KOPT-K1 (cell line): ENCODE measurements at regions not wholly inside any gene's neighbourhood (a gene's known extent, or its start where the extent isn't known, plus 50 kb on each side); places are given as distances from the start of the nearest gene placed in this dataset.
"Not testable (repeated sequence)": the region's sequence is repeated elsewhere in the genome, so short reads cannot be mapped to it uniquely, and the experiment has no call there.

Experiments used
- H3K27ac ChIP-seq: fragments of 200-600 bp; sonication (generic); 2 replicates; pipeline ENCODE4 v1.5.1; 2016; ENCODE audit warnings: antibody characterized with exemption, mild to moderate bottlenecking, low read depth, low read length; ENCODE audit not compliant: poor library complexity, severe bottlenecking
- H3K36me3 ChIP-seq: fragments of 200-600 bp; sonication (generic); 2 replicates; pipeline ENCODE4 v1.5.1; 2017; ENCODE audit warnings: antibody characterized with exemption, mild to moderate bottlenecking, low read length, moderate library complexity; ENCODE audit not compliant: insufficient read depth
- H3K9me3 ChIP-seq: fragments of 200-600 bp; sonication (generic); 2 replicates; pipeline ENCODE4 v1.5.1; 2017; ENCODE audit warnings: antibody characterized with exemption, low read length, mild to moderate bottlenecking; ENCODE audit not compliant: insufficient read depth, poor library complexity, severe bottlenecking

DNA sequence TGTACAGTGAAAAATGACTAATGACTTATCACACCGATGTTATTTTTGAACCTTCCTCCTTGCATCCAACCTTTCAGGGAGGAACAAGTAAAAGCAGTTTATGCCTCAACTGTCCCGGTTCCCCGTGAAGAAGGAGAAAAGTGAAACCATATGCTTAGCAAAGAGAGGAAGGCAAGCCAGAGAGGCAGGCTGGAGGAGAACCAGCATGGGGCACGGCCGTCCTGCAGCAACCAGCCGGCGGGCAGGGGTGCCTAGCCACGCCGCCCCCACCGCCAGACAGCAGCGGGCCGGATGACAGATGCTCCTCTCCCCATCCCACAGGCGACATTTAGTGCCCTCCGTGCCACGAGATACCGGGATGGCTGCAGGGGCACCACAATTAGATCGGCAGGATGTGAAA, 421.4 kb upstream of the MGMT start:
- H3K36me3 ChIP-seq = no peaks in the 10 kb centered on the region
- no peaks in the 10 kb centered on the region for H3K9me3 ChIP-seq
- H3K27ac ChIP-seq = no peak overlapping the region

DNA sequence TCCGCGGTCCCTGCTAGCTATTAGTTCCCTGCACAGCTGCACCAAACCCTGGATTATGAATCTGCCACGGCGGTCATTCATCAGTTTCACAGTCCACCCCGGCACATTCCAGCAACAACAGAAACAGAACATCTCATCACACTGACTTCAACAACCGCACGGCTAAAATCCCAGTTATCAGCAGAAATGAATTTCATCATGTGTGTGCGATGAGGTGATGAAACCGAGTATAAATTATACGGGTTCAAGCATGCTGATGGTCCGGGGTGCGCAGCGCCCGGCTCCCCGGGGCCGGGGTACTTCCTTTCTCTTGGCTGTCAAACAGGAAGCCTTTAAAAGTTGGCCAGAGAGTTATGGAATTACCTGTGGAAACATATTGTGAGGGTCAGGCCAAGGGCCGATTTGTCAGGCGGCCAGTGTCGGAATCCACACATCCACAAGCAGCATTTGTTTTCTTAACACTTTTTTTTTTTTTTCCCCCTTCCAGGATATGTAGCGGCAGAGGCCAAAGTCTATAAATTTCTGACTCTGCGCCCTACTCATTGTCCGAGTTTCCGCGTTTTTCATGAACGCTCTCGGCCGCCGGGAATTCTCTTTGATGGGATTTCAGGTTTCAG, 420.9 kb upstream of the MGMT start:
- no peaks in the 10 kb centered on the region for H3K9me3 ChIP-seq
- H3K36me3 ChIP-seq = no peaks in the 10 kb centered on the region
- H3K27ac ChIP-seq = no peak overlapping the region

DNA sequence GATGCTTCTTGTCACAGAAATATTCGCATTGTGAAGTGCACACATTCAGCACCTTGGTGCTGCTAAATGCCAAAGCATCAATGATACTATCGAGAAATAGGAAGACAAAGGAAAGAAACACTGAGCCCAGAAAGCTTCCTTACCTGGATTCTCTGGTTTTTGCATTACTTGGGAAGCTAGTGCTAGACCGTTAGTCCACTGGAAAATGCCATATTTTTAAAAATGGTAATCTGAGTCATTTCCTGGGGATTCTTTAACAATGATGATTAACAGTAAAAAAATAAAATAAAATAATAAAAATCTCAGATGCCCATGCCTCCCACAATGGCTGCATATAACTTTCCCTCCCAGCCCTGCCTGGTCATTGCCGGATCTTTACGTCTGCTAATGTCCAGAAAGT, 420.1 kb upstream of the MGMT start:
- no peaks in the 10 kb centered on the region for H3K36me3 ChIP-seq
- H3K27ac ChIP-seq = no peak overlapping the region
- H3K9me3 ChIP-seq = no peaks in the 10 kb centered on the region

DNA sequence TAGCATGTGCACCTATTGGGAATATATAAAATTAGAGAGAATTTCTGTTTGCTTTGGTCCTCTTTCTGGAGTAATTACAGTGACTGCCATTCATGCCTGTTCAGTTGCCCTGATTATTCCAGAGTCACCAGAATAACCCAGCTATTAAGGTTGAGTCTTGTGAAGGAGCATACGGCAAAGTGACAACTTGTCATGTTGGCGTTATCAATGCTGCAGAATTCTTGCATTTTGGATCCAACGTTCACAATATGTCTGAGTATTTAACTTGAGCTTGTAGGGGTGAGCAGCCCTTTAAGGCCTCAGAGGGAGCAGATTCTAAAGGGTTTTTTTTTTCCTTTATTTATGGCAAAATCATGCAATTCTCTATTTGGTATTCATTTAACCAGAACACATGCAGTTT, 419.4 kb upstream of the MGMT start:
- no peak overlapping the region for H3K27ac ChIP-seq
- no peaks in the 10 kb centered on the region for H3K9me3 ChIP-seq
- no peaks in the 10 kb centered on the region for H3K36me3 ChIP-seq

DNA sequence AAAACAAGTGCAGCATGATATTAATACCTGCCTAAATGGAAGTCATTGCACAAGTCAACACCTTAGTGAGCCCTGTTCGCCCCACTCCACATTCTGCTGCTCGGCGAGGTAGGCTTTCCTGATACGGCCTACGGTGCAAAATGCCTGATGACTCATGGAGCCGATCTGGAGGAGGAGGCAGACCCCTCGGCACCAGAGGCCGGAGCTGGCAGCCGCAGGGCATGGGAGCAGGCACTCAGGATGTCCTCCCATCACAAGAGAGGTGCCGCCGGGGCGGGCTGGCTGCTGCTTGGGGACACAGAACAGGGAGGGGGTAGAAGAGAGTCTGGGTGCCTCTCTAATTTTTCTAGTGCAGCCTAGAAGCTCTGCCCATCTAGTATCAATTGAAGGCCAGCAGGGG, 418.5 kb upstream of the MGMT start:
- no peaks in the 10 kb centered on the region for H3K9me3 ChIP-seq
- H3K27ac ChIP-seq = no peak overlapping the region
- no peaks in the 10 kb centered on the region for H3K36me3 ChIP-seq

DNA sequence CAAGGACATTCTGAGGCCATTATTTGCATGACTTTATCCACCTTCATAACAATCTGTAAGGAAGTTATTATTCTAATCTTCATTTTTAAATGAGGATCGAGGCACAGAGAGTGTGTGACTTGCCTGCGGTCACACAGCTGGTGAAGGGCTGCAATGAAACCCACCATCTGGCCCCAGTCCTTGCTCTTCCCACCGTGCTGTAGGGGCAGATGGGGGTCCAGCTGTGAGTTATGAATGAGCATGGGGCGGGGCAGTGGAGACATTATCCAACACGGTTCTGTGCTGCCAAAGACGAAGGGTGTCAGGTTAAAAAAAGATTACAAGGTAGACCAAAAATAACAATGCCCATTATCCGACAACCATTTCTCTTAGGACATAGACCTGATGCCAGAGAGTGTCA, 417.5 kb upstream of the MGMT start:
- no peaks in the 10 kb centered on the region for H3K36me3 ChIP-seq
- H3K9me3 ChIP-seq = no peaks in the 10 kb centered on the region
- no peak overlapping the region for H3K27ac ChIP-seq

DNA sequence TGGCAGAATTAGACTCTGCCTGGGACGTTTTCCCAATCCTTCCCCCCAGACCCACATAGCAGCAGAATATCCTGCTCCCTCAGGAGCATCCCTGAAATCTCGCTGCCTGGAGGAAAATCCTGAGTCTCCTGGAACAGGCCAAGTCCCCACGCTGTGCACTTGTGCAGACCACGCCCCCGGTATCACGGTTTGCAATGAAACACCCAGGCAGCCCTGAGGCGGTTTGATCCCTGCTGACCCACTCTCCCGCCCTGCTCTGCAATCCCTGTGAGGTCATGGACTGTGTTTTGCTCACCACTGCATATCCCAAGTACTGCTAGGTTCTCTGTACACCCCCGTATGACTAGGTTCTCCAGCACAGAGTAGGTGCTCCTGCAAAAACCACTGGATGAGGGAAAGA, 411.8 kb upstream of the MGMT start:
- H3K9me3 ChIP-seq = no peaks in the 10 kb centered on the region
- no peaks in the 10 kb centered on the region for H3K36me3 ChIP-seq
- H3K27ac ChIP-seq = no peak overlapping the region

DNA sequence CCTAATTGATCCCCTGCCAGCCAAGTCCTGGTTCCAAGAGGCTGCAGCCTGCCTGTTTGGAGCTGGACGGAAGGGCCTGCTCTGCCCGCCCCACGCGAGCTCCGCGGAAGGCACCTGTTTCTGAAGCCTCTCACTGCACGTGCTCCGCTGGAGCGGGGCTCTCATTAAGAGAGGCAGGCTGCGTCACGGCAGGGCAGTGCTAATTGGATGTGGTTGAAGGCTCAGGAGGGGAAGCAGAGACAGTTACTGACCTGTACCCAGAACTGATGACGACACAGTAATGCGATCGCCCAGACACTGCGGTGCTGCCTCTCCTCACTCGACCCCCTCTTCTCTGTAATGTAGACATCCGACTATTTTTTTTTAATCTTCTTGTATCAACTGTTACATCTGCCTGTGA, 411.1 kb upstream of the MGMT start:
- Histone ChIP-seq H3K9me3 (no peaks in the 10 kb centered on the region), H3K27ac (no peak overlapping the region), H3K36me3 (no peaks in the 10 kb centered on the region)

DNA sequence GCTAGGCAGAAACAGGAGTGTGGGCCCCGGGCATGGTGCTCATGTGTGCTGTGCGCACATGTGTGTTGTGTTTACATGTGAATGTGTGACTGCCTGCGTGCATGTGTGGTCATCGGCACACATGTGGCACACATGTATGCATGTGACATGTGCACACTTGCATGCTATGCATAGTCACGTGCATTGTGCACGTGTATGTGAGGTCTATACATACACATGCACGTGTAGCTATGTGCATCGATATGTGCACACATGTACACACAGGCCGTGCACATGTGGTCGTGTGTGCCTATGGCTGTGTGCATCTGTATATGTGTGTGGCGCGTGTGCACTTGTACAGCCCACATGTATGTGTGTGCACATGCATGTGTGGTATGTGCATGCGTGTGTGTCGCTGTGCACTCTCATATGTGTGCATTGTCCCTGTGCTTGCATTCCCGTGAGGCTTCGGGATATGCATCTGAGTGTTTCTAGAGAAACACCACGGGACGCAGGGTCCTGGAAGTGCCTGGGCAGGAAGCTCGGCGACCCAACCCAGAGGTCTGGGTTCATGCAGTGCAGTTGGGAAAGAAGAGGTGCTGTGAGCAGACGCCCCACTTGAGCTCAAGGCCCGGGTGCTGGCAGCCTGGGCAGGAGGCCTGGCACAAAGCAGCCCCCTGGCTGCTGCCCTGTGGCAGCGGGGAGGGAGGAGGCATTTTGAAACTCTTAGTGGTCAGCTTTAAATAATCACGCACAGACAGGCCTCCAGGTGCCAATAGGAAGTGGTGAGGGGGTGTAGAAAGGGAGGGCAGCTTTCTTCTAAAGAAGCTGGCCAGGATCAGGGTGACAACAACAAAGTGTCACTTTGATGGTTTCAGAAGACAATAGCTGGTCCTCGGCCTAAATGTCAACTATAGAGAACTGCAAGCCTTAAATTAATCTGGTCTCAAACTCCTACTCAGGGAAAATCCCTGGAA, 410.0 kb upstream of the MGMT start:
- Histone ChIP-seq H3K36me3 (no peaks in the 10 kb centered on the region), H3K27ac (no peak overlapping the region), H3K9me3 (no peaks in the 10 kb centered on the region)

DNA sequence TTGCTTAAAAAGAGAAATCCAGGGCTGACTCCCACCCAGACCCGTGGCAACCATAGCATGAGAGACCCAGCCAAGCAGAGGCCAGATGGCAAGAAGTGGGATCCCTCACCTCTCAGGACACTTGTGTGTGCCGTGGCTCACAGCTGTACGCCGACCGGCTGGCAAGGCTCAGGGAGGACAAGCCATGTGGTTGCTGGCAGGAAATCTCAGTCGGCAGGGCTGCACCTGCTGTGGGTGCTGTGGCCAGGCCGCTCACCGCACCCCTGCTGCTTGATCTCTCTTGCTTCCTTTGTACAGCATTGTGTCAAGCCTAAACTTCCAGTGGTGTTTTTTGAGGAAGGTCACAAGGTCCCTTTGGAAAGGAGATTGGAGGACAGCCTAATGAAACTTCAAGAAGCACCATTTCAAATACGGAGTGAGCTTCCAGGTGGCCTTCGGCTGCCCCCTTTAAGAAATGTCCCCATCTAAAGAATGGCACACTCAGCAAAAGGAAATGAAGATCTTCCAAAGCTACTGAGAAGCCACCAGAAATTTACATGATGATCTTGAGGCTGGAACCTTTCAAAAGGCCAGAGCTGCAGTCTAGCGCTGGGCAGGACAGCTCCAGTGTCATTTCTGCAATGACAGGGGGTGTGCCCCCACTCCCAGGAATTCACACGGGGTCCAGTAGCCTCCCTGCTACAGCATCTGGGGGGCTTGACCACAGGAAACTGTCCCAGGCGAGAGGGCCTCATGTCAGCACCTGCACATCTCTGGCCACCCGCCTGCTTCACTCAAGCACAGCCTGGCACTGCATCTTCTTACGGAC, 409.0 kb upstream of the MGMT start:
- Histone ChIP-seq H3K9me3 (no peaks in the 10 kb centered on the region), H3K27ac (no peak overlapping the region), H3K36me3 (no peaks in the 10 kb centered on the region)

DNA sequence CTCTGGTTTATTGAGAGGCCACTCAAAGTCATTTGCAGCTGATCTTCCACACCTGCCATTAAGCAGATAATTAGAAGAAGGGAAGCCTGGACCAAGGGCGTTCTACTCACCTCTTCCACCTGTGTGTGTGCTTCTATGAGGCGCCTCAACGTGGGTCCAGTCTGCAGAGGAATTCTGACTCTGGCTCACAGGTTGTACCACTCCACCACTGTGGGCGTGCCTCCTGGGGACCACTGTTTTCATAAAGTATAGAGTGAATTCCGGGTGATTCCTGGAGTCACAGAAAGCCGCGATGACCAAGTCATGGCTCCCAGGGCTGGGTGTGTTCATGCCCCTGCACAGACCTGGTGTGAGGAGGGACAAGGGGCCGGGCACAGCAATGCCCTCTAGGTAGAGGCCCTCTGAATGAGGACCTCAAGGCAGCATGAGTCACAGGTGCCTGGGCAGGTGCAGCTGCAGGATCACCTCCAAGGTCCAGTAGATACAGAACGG, 408.3 kb upstream of the MGMT start:
- H3K36me3 ChIP-seq = no peaks in the 10 kb centered on the region
- no peak overlapping the region for H3K27ac ChIP-seq
- no peaks in the 10 kb centered on the region for H3K9me3 ChIP-seq

DNA sequence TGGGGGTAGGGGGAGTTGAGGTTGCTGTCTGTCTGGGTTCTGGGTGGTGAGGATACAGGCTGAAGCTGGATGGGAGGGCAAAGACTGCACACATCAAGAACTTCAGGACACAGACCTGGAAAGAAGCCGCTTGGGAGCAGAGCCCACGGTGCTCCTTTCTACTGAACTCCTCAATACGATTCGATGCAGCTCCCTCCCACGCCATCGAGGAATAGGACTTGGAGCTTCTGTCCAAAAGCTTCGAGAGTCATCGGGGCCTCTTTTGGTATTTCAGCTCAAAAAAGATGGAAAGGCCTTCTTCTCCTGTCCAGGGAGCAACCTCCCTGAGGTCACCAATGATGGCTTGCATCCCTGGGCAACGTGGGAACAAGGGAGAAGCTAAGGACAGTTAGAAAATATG, 407.1 kb upstream of the MGMT start:
- Histone ChIP-seq H3K9me3 (no peaks in the 10 kb centered on the region), H3K36me3 (no peaks in the 10 kb centered on the region), H3K27ac (no peak overlapping the region)

DNA sequence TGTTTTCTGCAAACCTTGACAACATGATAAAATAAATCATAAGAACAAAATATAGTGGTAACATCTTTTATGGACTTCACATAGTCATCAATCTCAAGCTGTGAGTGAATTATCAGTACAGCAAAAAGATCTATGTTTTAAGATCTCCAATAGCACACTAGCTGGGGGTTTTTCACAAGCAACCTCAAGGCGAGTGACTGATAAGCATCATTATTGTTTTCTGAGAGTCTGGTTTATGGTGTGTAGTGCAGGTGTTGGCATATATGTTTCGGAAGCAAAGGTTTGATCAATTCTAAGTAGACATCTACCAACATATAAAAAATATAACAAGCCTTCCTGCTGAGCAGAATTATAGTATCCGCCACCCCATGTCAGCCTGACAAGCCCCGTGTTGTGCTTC, 403.8 kb upstream of the MGMT start:
- H3K36me3 ChIP-seq = no peaks in the 10 kb centered on the region
- no peaks in the 10 kb centered on the region for H3K9me3 ChIP-seq
- H3K27ac ChIP-seq = no peak overlapping the region

DNA sequence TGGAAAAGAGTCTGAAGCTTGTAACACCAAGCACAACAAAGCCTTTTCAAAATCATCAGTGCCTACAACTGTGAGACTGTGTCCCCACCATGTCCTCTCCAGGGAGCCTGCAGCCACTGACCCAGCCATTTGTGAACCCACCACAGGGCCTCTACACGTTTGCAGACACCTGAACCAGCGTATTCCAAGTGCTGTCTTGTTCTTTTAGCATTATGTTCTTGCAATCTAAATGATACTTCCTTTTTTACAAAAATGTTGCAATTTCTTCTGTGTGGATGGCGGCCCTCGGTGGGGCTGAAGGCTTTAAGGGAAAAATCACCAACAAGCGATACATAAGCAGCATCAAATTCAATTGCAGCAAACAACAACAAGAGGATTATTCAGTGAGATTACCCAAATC, 403.2 kb upstream of the MGMT start:
- Histone ChIP-seq H3K9me3 (no peaks in the 10 kb centered on the region), H3K36me3 (no peaks in the 10 kb centered on the region)

DNA sequence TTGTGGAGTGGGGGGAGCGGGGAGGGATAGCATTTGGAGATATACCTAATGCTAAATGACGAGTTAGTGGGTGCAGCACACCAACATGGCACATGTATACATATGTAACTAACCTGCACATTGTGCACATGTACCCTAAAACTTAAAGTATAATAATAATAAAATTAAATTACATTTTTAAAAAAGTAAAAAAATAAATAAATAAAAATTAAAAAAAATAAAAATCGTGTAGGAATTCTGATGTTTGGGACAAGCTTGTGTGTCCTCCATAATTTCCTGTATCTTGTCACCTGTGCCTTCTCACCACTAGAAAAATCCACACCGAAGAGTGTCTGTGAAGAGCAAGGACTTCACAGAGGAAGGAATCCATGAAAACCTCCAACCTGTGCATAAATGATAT, 400.5 kb upstream of the MGMT start:
- not testable (repeated sequence) for H3K9me3 ChIP-seq, H3K27ac ChIP-seq, H3K36me3 ChIP-seq

More for the DNA sequence above, 403.2 kb upstream of the MGMT start:
- H3K27ac ChIP-seq = no peak overlapping the region
